GM23248 (cell line): ENCODE measurements at regions not wholly inside any gene's neighbourhood (a gene's known extent, or its start where the extent isn't known, plus 50 kb on each side); places are given as distances from the start of the nearest gene placed in this dataset.
"Not testable (repeated sequence)": the region's sequence is repeated elsewhere in the genome, so short reads cannot be mapped to it uniquely, and the experiment has no call there.

ENCODE experiments used
- EZH2 ChIP-seq: fragments of 200-600 bp; sonication (generic); IDR thresholded peaks from 2 replicates; pipeline ENCODE4 v1.6.1; 2018; ENCODE audit warnings: antibody characterized with exemption, mild to moderate bottlenecking; ENCODE audit not compliant: insufficient read depth, poor library complexity, severe bottlenecking
- EZH2phosphoT487 ChIP-seq: fragments of 200-600 bp; sonication (generic); IDR thresholded peaks from 2 replicates; pipeline ENCODE4 v1.6.1; 2018; ENCODE audit warnings: antibody characterized with exemption, moderate library complexity, mild to moderate bottlenecking, low read depth; ENCODE audit not compliant: insufficient read depth

DNA sequence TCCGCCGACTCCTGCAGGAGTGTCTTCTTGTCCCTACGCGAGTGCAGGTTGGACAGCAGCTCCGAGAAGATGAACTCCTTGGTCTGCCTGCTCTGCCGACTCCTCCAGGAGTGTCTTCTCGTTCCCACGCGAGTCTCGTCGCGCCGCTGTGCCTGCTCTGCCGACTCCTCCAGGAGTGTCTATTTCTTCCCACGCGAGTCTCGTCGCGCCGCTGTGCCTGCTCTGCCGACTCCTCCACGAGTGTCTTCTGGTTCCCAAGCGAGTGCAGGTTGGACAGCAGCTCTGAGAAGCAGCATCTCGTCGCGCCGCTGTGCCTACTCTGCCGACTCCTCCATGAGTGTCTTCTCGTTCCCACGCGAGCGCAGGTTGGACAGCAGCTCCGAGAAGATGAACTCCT is 66.6 kb upstream of the LYSMD4 start:
- TF ChIP-seq EZH2, EZH2phosphoT487: not testable (repeated sequence)
